Caco-2 (cell line): ENCODE measurements at regions not wholly inside any gene's neighbourhood (a gene's known extent, or its start where the extent isn't known, plus 50 kb on each side); places are given as distances from the start of the nearest gene placed in this dataset.

Experiments used
- BruUV-seq: library from RNA; stranded (reverse); fragments of 400-500 nt; replicated peaks from 2 replicates; lab custom pipeline; 2021; lab: Mats Ljungman, UMichigan
- CTCF ChIA-PET: fragments of 300-600 bp; sonication (Branson Sonifier 250); formaldehyde crosslinking; loops from one replicate; lab custom pipeline; 2022; ENCODE audit warnings: antibody characterized with exemption; lab: Charles Lee
- POLR2A ChIA-PET: fragments of 300-600 bp; sonication (Branson Sonifier 250); formaldehyde crosslinking; loops from one replicate; lab custom pipeline; 2022; ENCODE audit warnings: antibody characterized with exemption; lab: Charles Lee
- DNase-seq, 2 experiments: peaks; one replicate each; pipeline versions ENCODE4 v3.0.0 to v3.0.0-alpha.2; 2020 to 2022
- H3K27me3 ChIP-seq: replicated peaks from 2 replicates; pipeline ENCODE4 v1.6.0; 2011; ENCODE audit warnings: low read length; ENCODE audit not compliant: control insufficient read depth, insufficient read depth
- H3K36me3 ChIP-seq: 2 replicates; pipeline ENCODE4 v1.5.1; 2011; ENCODE audit warnings: low read length; ENCODE audit not compliant: control insufficient read depth, insufficient read depth
- H3K4me1 ChIP-seq: fragments of 250-450 bp; sonication (Bioruptor Pico); 2 replicates; pipeline ENCODE4 v1.5.1; 2020; ENCODE audit warnings: mild to moderate bottlenecking
- H3K4me3 ChIP-seq: 2 replicates; pipeline ENCODE4 v1.5.1; 2011; ENCODE audit warnings: low read depth, mild to moderate bottlenecking, control low read depth, low read length
- H3K9me3 ChIP-seq: fragments of 250-450 bp; sonication (Bioruptor Pico); 2 replicates; pipeline ENCODE4 v1.5.1; 2020; ENCODE audit warnings: mild to moderate bottlenecking, moderate library complexity
- H3K27ac Mint-ChIP-seq: one replicate; pipeline ENCODE4 v1.8.0; 2022; ENCODE audit warnings: mixed read lengths; ENCODE audit not compliant: unreplicated experiment
- H3K27me3 Mint-ChIP-seq: one replicate; pipeline ENCODE4 v1.8.0; 2022; ENCODE audit warnings: mixed read lengths; ENCODE audit not compliant: insufficient read depth, unreplicated experiment
- H3K36me3 Mint-ChIP-seq: one replicate; pipeline ENCODE4 v1.8.0; 2022; ENCODE audit warnings: mild to moderate bottlenecking, mixed read lengths; ENCODE audit not compliant: insufficient read depth, unreplicated experiment
- H3K4me1 Mint-ChIP-seq: one replicate; pipeline ENCODE4 v1.8.0; 2022; ENCODE audit warnings: low read depth, mixed read lengths; ENCODE audit not compliant: unreplicated experiment
- H3K4me3 Mint-ChIP-seq: one replicate; pipeline ENCODE4 v1.8.0; 2022; ENCODE audit warnings: mild to moderate bottlenecking, moderate library complexity, mixed read lengths; ENCODE audit not compliant: unreplicated experiment
- H3K9me3 Mint-ChIP-seq: one replicate; pipeline ENCODE4 v1.8.0; 2022; ENCODE audit warnings: mixed read lengths; ENCODE audit not compliant: unreplicated experiment
- intact Hi-C: fragments of 100-400 bp; cut with micrococcal nuclease; formaldehyde crosslinking; loops from one replicate; pipeline ENCODE4 v1.10.0; 2022; ENCODE audit not compliant: unreplicated experiment
- TF ChIP-seq, protein P1 (sequence below), 2 experiments: fragments of 200-600 bp in 1 of 2; IDR thresholded peaks; 1 replicate in 1 of 2; 2 replicates in 1 of 2; pipeline versions ENCODE4 v1.5.1 to v1.8.0; 2011 to 2022; ENCODE audit warnings: antibody characterized with exemption in 1 of 2, control low read depth in 1 of 2, inconsistent platforms in 1 of 2, low read depth in 1 of 2, low read length in 1 of 2, mild to moderate bottlenecking in 1 of 2, moderate library complexity in 1 of 2; ENCODE audit not compliant: insufficient read depth in 1 of 2, severe bottlenecking in 1 of 2, unreplicated experiment in 1 of 2

GRCh38 chr7:46940178-46940577 is 641.7 kb downstream of the TNS3 start:
- TF ChIP-seq, protein P1, sequence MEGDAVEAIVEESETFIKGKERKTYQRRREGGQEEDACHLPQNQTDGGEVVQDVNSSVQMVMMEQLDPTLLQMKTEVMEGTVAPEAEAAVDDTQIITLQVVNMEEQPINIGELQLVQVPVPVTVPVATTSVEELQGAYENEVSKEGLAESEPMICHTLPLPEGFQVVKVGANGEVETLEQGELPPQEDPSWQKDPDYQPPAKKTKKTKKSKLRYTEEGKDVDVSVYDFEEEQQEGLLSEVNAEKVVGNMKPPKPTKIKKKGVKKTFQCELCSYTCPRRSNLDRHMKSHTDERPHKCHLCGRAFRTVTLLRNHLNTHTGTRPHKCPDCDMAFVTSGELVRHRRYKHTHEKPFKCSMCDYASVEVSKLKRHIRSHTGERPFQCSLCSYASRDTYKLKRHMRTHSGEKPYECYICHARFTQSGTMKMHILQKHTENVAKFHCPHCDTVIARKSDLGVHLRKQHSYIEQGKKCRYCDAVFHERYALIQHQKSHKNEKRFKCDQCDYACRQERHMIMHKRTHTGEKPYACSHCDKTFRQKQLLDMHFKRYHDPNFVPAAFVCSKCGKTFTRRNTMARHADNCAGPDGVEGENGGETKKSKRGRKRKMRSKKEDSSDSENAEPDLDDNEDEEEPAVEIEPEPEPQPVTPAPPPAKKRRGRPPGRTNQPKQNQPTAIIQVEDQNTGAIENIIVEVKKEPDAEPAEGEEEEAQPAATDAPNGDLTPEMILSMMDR (IDR thresholded peaks at IDR 0.05; ENCODE audit: insufficient read depth in 1 of 2, low read depth in 1 of 2, low read length in 1 of 2, severe bottlenecking in 1 of 2, unreplicated experiment in 1 of 2), result no peak
- BruUV-seq, result no TSS peak
- H3K36me3 Mint-ChIP-seq, result no peaks in the 10 kb centered on the region
- CTCF ChIA-PET, result no interaction called here
- no peaks in the 10 kb centered on the region for H3K27me3 ChIP-seq
- POLR2A ChIA-PET, result no interaction called here
- H3K4me1 ChIP-seq, result no peaks in the 10 kb centered on the region
- H3K4me3 Mint-ChIP-seq, result no peak overlapping the region
- H3K36me3 ChIP-seq, result no peaks in the 10 kb centered on the region
- no peaks in the 10 kb centered on the region for H3K9me3 ChIP-seq
- no peak for DNase-seq
- no peaks in the 10 kb centered on the region for H3K9me3 Mint-ChIP-seq
- H3K4me1 Mint-ChIP-seq, result no peaks in the 10 kb centered on the region
- no peak overlapping the region for H3K27ac Mint-ChIP-seq
- no peak overlapping the region for H3K4me3 ChIP-seq
- intact Hi-C loops, result no loop called here
- peaks cover 12% of the 10 kb centered on the region for H3K27me3 Mint-ChIP-seq

- H3K9me3 Mint-ChIP-seq, result no peaks in the 10 kb centered on the region
- no peaks in the 10 kb centered on the region for H3K36me3 Mint-ChIP-seq
- Histone ChIP-seq H3K9me3 (no peaks in the 10 kb centered on the region), H3K36me3 (no peaks in the 10 kb centered on the region), H3K4me3 (no peak overlapping the region), H3K4me1 (no peaks in the 10 kb centered on the region), H3K27me3 (no peaks in the 10 kb centered on the region)
- ChIA-PET POLR2A (no interaction called here), CTCF (no interaction called here)
- H3K27ac Mint-ChIP-seq, result no peak overlapping the region
- no peak overlapping the region for H3K4me3 Mint-ChIP-seq
- intact Hi-C loops, result loop anchor here (10.0 kb wide), 1 partner anchor 245 kb away; no protein-coding TSS in a partner anchor
- no TSS peak for BruUV-seq
- no peak for DNase-seq
- TF ChIP-seq, protein P1 (IDR thresholded peaks at IDR 0.05; ENCODE audit: insufficient read depth in 1 of 2, low read depth in 1 of 2, low read length in 1 of 2, severe bottlenecking in 1 of 2, unreplicated experiment in 1 of 2), result no peak
- peaks cover 12% of the 10 kb centered on the region for H3K27me3 Mint-ChIP-seq
- H3K4me1 Mint-ChIP-seq, result no peaks in the 10 kb centered on the region
Observed at GRCh38 chr7:46939558-46939957, 642.4 kb downstream of the TNS3 start.

- no TSS peak for BruUV-seq
- Mint-ChIP-seq H3K36me3 (no peaks in the 10 kb centered on the region), H3K27me3 (peaks cover 12% of the 10 kb centered on the region), H3K4me1 (no peaks in the 10 kb centered on the region), H3K27ac (no peak overlapping the region), H3K4me3 (no peak overlapping the region), H3K9me3 (no peaks in the 10 kb centered on the region)
- Histone ChIP-seq H3K27me3 (no peaks in the 10 kb centered on the region), H3K9me3 (no peaks in the 10 kb centered on the region), H3K4me1 (no peaks in the 10 kb centered on the region), H3K36me3 (no peaks in the 10 kb centered on the region), H3K4me3 (no peak overlapping the region)
- no peak for DNase-seq
- POLR2A ChIA-PET, result no interaction called here
- CTCF ChIA-PET, result no interaction called here
- intact Hi-C loops, result loop anchor here (10.0 kb wide), 1 partner anchor 246 kb away; no protein-coding TSS in a partner anchor
- TF ChIP-seq, protein P1 (IDR thresholded peaks at IDR 0.05; ENCODE audit: insufficient read depth in 1 of 2, low read depth in 1 of 2, low read length in 1 of 2, severe bottlenecking in 1 of 2, unreplicated experiment in 1 of 2), result no peak
Observed at GRCh38 chr7:46939089-46939488, 642.8 kb downstream of the TNS3 start.
